Activated CD4-positive, alpha-beta T cell treated with anti-CD3 and anti-CD28 coated beads, Interleukin-2, Interleukin-4, amounts not matched to agents 100 ng/mL and 50 ng/mL, durations not matched to agents 16 hours and 8 hours (primary cell): ENCODE measurements at regions not wholly inside any gene's neighbourhood (a gene's known extent, or its start where the extent isn't known, plus 50 kb on each side); places are given as distances from the start of the nearest gene placed in this dataset.

ENCODE experiments used
- DNase-seq: peaks from one replicate; pipeline ENCODE4 v3.0.0-alpha.2; 2020; ENCODE audit warnings: low spot score

DNA sequence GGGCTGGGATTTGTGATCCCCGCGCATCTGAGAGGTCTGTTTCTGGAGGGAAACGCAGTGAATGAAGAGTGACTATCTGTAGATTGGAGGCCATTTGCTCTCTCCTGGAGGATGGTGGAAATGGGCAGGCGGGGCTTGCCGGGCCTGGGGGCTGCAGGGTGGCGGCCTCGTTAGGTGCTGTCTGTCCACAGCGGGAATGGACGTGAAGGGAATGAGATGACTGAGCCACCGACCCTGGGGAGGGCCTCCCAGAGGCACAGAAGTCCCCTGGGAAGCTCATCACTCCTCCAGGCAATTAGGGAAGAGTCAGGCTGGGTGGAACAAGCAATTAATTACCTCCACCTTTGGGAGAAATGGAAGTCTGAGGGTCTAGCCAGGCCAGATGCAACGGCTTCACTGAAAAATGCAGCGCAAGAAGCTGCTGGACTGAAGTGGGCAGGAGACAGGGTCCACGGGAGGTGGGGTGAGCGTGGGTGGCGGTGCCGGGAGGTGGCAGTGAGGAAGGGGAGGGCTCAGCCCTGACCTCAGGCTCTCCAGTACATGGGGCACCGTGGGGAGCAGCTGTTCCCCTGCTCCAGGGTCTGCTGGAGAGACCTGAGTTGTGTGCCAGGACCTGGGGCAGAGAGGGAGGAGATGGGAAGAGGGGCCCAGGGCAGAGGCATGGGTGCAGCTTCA, 524.5 kb downstream of the BRD1 start:
- no peak for DNase-seq

DNA sequence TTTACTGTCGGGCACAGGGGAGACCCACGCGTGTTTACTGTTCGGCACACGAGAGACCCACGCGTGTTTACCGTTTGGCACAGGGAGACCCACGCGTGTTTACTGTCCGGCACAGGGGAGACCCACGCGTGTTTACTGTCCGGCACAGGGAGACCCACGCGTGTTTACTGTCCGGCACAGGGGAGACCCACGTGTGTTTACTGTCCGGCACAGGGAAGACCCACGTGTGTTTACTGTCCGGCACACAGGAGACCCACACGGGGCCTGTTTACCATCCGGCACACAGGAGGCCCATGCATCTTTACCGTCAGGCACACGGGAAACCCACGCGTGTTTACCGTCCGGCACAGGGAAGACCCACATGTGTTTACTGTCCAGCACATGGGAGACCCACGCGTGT, 525.1 kb downstream of the BRD1 start:
- DNase-seq, result no peak

DNA sequence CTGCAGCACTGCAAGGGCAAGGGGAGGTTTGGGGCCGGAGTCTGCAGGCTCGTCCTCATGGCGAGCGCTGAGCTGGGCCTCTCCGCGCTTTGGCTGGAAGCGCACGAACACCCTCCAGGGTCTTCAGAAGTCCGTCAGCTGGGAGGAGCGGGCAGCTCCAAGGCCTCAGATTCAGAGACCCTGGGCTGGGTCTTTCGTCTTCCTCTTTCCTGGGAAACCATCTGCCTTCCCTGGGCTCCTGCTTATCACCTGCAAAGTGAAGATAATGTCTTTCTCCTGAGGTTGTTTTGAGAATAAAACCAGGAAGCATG, 525.6 kb downstream of the BRD1 start:
- DNase-seq, result no peak

DNA sequence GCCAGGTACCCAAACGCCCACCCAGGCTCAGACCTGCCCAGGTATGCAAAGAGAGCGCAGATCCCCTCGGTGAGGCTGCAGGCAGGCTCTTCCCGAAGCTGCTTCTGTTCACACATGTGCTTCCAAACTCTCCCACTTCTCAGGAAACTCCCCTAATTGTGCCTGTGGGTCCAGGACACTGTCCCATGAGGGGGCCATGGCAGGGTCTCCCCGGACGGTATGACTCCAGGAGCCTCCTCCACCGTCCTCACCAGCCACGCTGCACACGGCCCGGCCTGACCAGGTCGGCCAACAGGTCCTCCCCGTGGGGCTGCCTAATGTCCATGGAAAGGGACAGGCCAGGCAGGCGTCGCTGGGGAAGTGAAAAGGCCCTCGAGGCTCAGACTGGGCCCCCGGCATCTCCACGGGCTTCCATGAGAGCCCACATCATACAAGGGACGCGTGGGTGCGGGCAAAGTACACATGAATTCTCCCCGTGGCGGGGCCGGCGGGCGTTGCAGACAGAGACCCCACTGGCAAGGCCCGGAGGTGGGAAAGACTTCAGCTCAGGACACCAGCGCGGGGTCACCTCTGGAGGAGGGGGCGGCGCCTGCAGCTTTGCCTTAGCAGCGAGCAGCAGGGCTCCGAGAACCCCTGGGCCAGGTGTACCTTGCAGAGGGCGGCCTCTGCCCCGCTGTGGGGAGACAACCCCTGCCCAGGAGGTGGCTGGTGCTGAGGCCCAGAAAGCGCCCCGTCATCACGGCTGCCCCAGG, 526.1 kb downstream of the BRD1 start:
- DNase-seq, result no peak

DNA sequence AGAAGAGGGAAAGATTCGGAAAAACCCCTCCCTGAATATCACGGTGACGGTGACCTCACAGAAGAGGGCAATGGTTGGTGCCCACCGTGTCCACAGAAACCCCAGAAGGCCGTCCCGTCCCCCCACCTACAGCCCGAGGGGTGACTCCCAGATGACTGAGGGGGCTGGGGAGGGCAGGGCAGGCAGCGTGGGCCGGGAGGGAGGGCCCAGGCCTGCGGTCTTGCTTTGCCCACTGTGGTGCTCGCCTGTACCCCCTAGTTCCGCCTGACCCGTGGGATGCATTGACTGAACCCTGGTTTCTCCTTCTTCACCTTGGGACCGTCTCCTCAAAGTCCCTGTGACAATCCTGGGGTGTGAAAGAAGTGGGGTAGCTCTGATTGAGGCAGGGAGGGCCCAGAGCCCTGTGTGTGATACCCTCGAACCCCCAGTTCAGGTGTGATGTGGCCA, 526.7 kb downstream of the BRD1 start:
- no peak for DNase-seq

DNA sequence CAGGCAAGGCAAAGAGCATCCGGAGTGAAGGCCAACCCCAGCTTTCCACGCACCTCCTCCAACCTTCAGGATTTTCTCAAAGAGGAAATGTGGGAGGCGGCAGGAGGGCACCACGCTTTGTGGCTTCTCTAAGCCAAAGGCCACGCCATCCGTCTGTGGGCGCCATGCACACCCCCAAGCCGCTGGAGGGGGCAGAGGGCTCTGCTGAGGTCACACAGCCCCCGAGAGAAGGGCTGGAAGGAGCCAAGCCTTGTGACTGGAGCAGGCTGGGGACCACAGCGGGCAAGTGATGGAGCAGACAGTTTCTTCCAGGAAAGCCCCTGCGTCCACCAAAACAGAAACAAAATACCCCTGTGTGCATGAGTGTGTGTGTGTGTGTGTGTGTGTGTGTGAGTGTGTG, 527.4 kb downstream of the BRD1 start:
- no peak for DNase-seq

DNA sequence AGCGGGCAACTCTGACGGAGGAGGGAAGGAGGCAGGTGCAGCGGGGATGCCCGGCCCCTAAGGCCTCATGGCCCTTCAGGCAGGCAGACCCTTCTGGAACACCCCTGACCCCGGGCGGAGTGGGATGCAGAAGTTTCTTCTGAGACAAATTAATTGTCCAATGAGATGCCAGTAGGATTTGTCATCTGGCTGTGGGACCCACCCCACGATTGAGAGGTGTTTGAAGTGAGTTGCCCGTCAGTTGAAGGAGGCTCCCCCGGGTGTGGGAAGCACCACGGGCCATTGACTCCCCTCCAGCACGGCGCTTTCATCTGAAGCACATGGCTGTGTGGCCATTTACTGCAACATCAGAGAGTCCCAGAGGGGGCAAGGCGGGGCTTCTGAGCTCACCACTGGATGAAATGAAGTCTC, 527.8 kb downstream of the BRD1 start:
- no peak for DNase-seq

DNA sequence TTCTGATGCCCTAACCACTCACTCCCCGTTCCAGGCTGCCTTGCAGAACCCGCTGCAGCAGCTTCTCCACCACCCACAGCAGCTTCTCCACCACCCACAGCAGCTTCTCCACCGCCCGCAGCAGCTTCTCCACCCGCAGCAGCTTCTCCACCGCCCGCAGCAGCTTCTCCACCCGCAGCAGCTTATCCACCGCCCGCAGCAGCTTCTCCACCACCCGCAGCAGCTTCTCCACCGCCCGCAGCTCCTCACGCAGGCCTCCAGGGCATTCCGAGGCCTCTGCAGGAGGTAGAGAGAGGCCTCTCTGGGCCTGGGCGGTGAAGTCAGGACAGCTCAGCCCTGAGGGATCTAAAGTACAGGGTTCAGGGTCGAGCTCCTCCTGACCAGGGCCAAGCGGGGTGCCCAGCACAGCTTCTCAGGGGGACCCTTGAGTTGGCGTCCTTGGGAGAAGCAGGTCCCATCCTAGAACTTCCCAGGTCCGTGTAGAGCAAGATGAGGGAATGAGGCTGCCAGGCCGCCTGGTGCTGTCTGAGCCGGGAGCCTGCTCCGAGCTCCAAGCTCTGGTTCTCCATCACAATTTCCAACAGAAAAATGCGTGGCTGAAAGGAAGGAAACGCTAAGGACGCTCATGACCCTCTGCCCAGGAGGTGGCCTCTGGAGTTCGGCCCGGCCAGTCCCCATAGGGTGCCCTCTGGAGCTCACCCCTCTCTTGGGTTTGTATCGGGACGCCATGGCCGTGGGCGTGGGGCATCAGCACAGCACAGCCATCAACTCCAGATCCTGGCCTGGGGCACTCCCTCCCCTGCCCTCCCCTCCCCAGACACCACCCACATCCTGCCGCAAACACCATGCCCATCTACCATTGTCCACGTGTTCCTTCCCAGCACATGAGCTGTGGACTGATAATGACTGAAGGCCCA, 528.6 kb downstream of the BRD1 start:
- no peak for DNase-seq

DNA sequence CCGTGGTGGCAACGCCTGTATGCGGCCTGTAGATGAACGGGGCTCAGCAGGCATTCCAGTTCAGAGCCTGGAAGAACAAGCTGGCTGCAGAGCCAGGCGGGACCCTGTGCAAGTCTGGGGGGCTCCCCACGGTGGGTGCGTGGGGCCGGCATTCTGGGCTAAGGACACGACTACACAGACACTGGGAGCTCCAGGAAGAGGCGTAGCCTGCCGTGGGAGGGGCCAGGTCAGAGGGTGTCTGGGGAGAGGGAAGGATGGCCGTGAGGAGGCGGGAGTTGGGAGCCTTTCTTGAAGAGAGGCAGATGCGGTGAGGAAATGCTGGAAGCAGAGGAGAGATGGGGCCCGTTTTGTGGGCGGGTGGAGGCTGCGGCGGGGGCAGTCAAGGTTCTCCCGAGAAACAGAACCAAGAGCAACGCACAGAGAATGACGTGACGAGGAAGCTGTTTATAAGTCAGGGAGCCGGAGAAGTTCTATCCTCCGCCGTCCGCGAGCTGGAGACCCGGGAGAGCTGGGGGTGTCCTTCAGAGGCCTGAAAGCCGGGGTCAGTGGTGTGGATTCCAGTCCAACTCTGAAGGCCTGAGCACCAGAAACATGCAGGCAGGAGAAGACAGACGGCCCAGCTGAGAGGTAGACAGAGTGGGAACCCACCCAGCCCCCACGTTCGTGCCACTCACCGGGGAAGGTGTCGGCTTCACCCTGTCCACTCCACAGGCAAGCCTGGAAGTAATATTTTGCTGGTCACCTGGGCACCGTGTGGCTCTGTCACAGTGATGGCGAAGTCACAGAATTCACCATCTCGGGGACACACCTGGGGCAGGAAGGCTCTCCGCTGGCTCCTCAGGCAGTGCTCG, 529.6 kb downstream of the BRD1 start:
- DNase-seq, result no peak

DNA sequence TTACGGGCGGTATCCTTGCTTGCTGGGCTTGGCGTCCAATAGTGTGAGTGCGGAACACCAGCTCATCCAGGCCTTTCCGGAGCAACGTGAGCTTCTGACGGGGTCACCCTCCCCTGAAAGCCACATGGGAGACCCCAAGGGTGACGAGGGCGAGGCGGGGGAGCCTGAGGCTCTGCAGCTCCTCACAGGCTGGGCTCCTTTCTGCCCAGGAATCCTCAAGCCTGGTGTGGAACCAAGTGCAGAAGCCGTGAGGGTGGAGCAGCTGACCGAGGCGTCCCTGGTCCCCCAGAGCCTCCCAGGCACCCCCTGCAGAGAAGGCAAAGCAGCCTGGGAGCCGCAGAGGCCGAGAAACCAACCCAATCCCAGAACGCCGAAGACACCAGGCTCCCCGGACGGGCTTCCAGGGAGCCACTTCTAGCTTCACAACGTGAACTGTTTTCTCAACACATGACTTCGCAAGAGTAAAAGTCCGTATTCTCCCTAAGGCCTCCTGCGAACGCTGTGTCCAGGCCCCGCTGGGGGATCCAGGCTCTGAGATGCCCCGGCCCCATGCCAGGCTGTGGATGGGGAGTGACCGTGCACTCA, 530.3 kb downstream of the BRD1 start:
- DNase-seq, result no peak

DNA sequence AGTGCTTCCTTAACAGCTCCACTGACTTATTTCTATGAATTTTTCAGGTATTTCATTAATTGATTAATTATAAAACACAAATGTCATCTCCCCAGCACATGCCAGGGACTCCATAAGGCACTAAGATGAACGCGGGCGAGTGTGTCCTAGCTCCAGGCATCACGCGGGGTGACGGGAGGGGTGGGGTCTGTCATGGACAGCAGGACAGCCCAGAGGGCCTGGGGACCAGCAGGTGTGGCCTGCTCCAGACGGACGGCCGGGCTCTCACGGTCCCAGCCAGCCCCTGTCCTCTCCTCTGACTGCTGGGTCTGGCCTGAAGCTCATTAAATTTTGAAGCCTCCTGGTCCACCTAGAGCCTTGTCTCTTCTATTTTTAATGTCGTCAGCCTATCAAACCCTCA, 531.1 kb downstream of the BRD1 start:
- no peak for DNase-seq

DNA sequence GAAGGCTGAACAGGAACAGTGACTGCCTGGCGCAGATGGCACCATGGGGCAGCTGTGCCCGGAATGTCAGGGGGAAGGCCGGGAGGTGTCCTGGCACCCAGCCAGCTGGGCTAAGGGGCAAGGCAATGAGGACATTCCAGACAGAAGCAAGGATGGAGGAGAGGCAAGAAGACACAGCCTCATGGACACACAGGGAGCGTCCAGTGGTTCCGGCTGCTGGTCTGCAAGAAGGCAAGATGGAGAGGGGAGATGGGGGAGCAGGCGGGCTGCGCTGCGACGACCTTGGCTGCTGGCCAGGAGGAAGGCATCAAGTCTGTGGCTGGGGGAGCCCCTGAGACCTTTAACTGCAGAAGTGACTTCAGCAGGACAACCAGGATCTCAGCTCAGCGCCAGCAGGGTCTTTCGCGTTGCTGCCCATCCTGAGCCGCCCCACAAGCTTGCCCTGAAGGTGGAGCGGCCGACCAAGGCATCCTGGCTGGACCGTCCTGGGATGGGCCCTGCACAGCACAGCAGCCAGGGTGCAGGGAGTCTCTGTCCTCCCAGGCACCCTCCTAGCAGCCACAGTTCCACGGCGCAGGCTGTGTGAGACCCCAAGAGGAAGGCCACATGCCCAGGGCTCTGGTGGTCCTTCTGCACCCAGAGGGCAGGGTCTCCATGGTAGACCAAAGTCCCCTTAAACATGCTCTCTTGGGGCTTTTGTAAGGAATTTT, 531.7 kb downstream of the BRD1 start:
- no peak for DNase-seq

DNA sequence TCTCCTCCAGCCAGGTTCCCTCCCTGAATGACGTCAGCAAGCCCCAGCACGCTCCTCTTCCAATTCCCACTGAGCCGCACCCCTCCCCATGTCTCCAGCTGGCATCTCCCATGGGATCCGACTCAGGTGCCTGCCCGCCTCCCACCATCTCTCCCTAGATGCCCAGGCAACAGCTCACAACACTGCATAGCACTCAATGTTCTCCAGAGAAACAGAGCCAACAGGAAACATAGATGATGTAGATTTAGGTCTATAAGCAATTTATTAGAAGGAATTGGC, 532.3 kb downstream of the BRD1 start:
- DNase-seq, result no peak

DNA sequence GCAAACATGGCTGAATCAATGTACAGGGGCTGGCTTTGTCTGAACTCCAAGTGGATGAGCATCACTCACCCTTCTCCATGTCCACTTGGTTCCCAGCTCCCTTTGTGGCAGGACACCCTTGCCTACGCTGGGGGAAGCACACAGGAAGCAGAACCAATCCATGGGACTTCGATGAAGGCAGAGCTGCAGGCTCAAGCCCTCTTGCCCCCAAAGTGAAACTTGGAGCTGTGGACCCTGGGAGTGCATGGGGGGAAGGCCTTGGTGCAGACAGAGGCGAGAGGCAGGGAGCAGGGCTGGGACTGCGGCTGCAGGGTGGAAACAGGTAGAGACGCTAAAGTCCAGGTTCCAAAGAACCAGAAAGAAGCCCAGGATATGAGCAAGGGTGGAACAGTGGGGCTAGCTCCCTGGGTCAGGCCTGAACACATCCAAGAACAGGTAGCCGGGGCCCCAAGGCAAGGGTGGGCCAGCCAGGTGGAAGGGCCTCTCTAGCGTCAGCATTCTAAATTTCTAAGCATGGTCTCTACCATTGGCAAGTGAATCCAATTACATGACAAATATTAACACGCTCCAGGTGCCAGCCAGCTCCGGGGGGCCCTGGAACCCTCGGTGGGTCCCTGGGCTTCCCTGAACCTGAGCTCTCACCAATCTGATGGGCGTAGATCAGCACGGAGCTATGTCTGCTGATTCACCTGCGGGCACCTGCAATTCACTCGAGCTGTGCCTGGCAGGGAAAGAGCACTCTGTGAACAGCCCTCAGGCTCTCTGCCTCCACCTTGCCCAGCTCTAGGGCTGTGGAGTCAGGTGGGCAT, 532.8 kb downstream of the BRD1 start:
- no peak for DNase-seq

DNA sequence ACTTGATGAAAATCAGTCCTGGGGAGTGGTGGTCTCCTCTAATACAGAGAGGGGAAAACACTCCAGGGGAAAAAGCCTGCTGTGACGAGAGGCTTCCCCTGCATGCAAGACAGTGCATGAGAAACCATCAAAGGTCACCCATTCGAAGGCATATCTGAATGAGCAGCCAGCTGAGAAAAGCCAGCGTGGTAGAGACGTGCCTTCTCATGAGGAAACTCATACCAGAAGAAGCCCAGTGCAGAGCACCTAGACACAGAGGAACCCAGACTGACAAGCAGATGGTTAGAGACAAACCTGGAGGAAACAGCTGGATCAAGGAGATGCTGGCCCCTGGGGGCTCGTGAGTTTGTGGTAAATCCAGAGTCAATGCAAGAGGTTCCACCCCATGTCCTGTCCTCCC, 534.8 kb downstream of the BRD1 start:
- no peak for DNase-seq

DNA sequence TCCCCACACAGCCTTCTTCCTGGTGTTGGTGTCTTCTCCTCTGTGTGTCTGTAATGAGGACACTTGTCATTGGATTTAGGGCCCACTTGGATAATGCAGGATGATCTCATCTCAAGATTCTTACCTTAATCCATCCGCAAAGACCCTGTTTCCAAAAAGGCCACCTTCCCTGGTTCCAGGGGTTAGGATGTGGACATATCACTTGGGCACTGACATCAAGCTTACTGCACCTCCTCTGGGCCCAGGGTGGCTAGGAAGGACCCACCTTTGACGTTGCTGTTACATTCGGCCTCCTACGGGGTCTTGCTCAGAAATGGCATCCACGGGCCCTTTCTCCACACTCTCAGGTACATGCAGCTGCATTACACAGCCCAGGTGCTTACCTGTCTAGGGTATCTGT, 535.9 kb downstream of the BRD1 start:
- DNase-seq, result no peak

DNA sequence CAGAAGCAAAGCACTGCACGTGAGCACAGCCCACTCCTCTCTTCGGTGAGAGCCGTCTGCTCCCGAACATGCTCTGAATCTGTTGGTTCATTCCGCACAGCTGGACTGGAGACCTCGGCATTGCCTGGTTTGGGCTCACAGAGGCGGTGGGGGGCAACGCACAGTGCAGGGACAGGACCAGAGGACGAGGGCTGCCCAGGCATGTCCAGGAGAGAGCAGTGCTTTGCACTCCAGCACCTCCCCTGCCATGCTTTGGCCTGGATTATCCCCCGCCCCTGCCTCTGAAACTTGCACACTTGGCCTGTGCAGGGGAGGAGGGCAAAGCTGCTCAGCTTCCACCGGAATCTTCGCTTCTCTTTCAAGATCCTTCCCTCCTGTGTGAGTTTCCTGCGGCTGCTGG, 536.5 kb downstream of the BRD1 start:
- DNase-seq, result no peak

DNA sequence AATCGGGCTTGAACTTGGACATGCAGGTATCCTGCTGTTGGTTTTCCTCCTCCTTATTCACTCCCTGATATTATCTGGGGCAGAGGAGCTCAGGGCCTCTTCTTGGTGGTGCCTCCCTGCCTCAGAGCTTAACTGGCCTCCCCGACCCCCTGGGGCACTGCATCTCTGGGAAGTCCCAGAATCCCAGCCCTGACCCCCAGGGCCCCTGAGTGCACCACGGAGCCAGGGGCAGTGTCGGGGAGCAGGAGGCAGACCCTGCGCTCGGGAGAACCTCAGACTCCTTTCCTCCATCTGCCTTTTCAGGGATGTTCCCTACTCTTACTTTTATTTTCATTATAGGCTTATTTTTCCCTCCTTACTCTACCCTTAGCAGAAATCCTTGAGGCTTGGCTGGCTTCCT, 537.0 kb downstream of the BRD1 start:
- DNase-seq, result no peak

DNA sequence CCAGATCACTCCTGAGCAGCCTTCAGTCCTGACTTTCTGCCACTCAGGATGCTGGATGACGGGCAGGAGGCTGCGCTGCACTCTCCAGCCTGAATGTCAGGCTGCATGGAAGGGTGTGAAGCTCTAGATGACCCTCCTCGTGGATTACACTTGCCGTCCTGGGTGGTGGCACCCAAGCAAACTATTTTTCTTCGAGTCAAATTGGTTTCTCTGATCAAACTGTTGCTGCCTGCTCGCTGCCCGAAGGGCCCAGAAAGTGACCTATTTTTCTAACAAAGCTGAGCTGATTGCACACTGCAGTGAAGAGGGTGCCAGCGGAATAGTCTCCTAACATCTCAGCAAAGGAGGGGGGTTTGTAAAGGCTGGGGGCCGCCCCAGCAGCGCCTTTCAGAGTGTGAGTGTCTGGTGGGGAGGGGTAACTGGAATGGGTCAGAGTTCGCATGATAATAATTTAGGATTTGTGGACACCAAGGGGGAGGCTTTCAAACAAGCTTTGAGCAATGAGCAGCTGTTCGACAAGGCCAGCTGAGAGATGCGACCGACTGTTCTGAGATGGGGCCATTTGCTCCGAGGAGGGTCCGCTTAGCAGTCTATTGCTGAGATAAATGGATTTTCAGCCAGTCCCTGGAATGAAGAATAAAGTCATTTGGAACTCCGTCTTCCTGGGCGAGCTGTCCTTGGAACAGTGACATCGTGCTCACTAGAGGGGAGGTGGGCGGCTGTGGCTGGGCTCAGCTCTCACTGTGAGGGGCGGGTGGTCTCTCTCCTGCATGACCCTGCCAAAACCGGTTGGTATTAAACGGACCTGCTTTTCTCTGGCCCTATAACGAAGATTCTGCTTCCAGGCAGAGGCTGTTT, 537.6 kb downstream of the BRD1 start:
- no peak for DNase-seq
